ENCODE measurements at regions not wholly inside any gene's neighbourhood (a gene's known extent, or its start where the extent isn't known, plus 50 kb on each side); places are given as distances from the start of the nearest gene placed in this dataset.
"Not testable (repeated sequence)": the region's sequence is repeated elsewhere in the genome, so short reads cannot be mapped to it uniquely, and the experiment has no call there.

DNA sequence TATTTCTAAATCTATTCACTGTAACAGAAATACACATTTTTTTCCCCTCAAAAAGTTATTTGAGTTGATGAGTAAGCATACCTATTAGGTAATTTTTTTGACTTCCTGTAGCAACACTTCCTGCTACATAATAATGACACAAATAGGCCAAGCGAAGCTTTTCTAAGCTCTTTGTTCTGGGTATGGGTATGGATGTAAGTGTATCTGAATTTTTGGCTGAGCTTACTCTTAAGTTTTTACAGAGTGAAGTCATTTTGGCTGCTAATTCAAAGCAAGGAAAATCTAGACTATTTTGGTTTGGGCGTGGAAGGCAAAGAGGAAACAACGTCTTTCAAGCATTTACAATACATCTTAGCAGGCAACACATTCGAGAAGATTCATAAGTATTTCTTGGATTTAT is 1206.0 kb upstream of the FLRT2 start:
- TF ChIP-seq, protein P1, sequence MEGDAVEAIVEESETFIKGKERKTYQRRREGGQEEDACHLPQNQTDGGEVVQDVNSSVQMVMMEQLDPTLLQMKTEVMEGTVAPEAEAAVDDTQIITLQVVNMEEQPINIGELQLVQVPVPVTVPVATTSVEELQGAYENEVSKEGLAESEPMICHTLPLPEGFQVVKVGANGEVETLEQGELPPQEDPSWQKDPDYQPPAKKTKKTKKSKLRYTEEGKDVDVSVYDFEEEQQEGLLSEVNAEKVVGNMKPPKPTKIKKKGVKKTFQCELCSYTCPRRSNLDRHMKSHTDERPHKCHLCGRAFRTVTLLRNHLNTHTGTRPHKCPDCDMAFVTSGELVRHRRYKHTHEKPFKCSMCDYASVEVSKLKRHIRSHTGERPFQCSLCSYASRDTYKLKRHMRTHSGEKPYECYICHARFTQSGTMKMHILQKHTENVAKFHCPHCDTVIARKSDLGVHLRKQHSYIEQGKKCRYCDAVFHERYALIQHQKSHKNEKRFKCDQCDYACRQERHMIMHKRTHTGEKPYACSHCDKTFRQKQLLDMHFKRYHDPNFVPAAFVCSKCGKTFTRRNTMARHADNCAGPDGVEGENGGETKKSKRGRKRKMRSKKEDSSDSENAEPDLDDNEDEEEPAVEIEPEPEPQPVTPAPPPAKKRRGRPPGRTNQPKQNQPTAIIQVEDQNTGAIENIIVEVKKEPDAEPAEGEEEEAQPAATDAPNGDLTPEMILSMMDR (IDR thresholded peaks at IDR 0.05; ENCODE audit: insufficient read depth, low read depth, low read length, missing control alignments): no peak
- H3K4me3 ChIP-seq (ENCODE audit: low read length): no peak overlapping the region
- DNase-seq (ENCODE audit: low read depth): peak; percentile 29

DNA sequence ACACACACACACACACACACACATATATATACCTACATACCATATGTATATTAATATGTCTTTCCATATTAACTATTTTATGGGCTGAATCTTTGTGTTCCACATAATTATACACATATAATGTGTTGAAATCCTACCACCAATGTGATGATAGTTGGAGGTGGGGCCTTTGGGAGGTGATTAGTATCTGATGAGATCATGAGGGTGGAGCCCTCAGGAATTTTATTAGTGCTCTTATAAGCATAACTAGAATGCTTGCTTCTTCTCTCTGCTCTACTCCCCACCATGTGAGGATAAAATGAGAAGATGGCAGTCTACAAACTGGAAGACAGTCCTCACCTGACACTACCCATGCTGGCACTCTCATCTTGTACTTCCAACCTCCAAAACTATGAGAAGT is 1193.5 kb upstream of the FLRT2 start:
- peak; percentile 27 for DNase-seq (ENCODE audit: low read depth)
- H3K4me3 ChIP-seq (ENCODE audit: low read length): no peak overlapping the region
- TF ChIP-seq, protein P1 (IDR thresholded peaks at IDR 0.05; ENCODE audit: insufficient read depth, low read depth, low read length, missing control alignments): no peak

DNA sequence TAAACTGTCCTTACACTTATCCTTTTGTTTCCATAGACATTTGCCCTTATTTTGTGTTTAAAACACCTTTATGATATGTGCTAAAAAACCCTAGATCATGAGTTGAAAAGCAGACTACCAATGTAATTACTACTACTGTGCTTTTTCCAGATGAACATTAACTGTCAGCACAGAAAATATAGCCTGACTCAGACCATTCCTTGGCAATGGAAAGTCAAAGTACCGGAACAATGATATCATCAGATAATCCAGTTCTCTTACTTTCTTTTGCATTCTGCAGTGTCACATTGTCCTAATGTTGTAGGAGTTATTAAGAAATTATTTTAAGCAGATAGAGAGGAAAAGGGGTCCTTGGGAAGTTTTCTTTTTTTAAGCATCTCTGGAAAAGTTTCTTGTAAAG is 1189.0 kb upstream of the FLRT2 start:
- peak; percentile 35 for DNase-seq (ENCODE audit: low read depth)
- TF ChIP-seq, protein P1 (IDR thresholded peaks at IDR 0.05; ENCODE audit: insufficient read depth, low read depth, low read length, missing control alignments): no peak
- H3K4me3 ChIP-seq (ENCODE audit: low read length): no peak overlapping the region

DNA sequence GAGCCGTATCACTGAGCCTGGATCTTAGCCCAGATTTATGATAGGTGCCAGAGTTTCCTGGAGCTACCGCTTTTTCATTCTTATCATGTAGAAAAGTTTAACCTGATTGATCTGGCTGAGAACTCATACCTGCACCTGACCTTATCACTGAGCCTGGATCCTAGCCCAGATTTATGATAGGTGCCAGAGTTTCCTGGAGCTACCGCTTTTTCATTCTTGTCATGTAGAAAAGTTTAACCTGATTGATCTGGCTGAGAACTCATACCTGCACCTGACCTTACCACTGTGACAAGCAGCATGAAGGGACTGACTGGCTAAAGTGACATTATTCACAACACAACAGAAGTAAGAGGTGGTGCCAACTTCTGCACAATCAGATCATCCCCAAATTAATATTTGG is 1188.1 kb upstream of the FLRT2 start:
- DNase-seq (ENCODE audit: low read depth); H3K4me3 ChIP-seq (ENCODE audit: low read length): not testable (repeated sequence)

DNA sequence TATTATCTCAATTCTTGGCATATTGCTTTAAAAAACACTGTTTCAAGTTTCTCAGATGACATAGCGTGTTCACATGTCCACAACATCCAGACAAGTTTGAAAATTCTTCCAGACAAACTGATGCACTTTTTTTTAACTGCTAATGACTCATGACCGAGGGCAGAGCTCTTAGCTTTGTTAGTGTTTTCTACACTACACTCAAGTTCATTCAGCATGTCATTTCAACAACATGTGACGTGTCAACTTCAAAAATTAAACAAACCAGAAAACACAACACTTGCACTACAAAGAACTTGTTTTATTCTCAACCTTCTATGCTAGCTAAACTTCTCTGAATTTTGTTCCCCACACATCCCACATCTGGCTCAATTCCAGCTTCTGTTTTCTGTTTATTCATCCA is 1186.3 kb upstream of the FLRT2 start:
- TF ChIP-seq, protein P1 (IDR thresholded peaks at IDR 0.05; ENCODE audit: insufficient read depth, low read depth, low read length, missing control alignments): no peak
- no peak overlapping the region for H3K4me3 ChIP-seq (ENCODE audit: low read length)
- peak; percentile 23 for DNase-seq (ENCODE audit: low read depth)

DNA sequence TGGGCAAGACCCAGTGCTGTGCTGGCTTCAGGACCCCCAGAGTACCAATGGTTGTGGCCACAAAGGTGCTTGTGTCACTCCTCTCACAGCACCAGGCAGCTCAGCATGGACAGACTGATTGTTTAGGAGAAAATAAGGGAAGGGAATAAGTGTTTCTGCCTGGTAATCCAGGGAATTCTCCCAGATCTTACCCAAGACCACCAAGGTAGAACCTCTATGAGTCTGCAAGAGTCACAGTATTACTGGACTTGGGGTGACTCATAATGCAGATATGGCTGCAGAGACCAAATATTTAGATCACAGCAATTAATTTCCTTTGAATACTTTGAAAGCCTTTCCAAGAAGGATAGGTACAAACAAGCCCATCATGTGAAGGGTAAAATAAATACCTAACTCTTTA is 1178.3 kb upstream of the FLRT2 start:
- no peak overlapping the region for H3K4me3 ChIP-seq (ENCODE audit: low read length)
- TF ChIP-seq, protein P1 (IDR thresholded peaks at IDR 0.05; ENCODE audit: insufficient read depth, low read depth, low read length, missing control alignments): no peak
- DNase-seq (ENCODE audit: low read depth): no peak

DNA sequence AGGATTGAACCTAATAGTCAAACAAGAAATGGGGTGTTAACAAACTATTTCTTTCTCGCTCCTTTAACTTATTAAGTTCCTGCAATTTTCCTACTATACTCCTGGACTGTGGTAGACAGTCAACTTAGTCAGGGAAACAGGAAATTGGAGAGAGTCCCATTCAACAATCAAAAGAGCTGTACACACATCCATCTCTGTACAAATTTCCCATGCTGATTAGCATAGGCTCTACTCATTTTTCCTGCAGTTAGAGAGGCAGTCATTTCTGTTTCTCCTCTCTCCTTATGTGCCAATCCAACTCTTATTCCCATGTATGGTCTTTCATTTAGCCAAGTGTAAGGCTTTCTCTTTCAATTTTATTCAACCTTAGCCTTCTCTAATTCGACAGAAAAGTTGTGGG is 1168.5 kb upstream of the FLRT2 start:
- TF ChIP-seq, protein P1 (IDR thresholded peaks at IDR 0.05; ENCODE audit: insufficient read depth, low read depth, low read length, missing control alignments): no peak
- DNase-seq (ENCODE audit: low read depth): no peak
- no peak overlapping the region for H3K4me3 ChIP-seq (ENCODE audit: low read length)

DNA sequence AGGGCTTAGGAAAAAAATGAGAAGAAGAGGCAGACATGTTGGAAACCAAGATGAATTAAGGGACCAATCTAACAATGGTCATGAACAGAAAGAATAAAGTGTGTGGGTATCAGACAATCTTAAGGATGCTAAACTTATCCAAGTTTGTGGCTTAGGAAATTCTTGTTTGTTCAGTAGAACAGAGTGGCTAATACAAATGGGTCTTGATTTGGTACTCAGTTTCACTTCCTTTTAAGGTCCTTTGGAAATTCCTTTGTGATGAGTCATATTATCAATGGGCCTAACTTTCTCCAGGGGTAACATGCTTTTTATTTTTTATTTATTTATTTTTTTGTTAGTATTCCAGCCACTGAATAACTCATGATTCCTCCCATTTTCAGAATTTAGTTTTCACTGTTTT is 1154.7 kb upstream of the FLRT2 start:
- no peak overlapping the region for H3K4me3 ChIP-seq (ENCODE audit: low read length)
- TF ChIP-seq, protein P1 (IDR thresholded peaks at IDR 0.05; ENCODE audit: insufficient read depth, low read depth, low read length, missing control alignments): no peak
- DNase-seq (ENCODE audit: low read depth): no peak
